ENCODE measurements at regions not wholly inside any gene's neighbourhood (a gene's known extent, or its start where the extent isn't known, plus 50 kb on each side); places are given as distances from the start of the nearest gene placed in this dataset.

- BruUV-seq (replicated peaks): no TSS peak
Observed at GRCh38 chr9:119802621-119803020, 433.4 kb upstream of the BRINP1 start.

DNA sequence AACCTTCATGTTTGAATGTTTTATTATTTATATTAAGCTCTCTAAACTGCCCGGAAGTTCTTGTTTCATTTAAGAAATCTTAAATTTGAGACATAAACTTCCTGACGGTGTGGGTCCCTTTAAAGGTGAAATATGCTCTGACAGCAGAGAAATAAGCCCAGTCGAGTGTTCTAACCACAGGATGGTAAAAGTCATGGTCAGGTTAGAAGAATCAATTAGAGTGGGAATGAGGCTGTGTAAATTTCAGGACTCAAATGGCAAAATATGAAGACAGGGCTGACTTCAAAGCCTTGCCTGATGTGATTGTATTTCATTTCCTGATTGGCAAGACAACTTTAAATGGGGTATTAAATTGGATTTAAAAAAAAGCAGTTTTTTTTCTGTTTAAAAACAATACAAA lies 432.9 kb upstream of the BRINP1 start:
- Histone ChIP-seq H3K79me2 (ENCODE audit: insufficient read depth, low read depth, low read length) (no peaks in the 10 kb centered on the region), H3K27ac (ENCODE audit: low read depth, low read length, poor library complexity, severe bottlenecking) (no peak overlapping the region), H4K20me1 (ENCODE audit: insufficient read depth, low read length) (no peaks in the 10 kb centered on the region), H3K4me3 (ENCODE audit: low read depth, low read length, poor library complexity, severe bottlenecking) (no peak overlapping the region), H2AFZ (ENCODE audit: low read length) (no peak overlapping the region), H3K9me2 (ENCODE audit: insufficient read depth, low read length) (no peaks in the 10 kb centered on the region), H3K9me3 (ENCODE audit: low read length) (no peaks in the 10 kb centered on the region), H3K4me1 (ENCODE audit: insufficient read depth, low read length, poor library complexity, severe bottlenecking) (no peaks in the 10 kb centered on the region), H3K4me2 (ENCODE audit: low read length) (no peak overlapping the region), H3K36me3 (ENCODE audit: insufficient read depth, low read length) (no peaks in the 10 kb centered on the region)
- ChIA-PET POLR2A (interaction anchor here (1.0 kb wide), 1 partner anchor 13 kb away, joined by 3 read pairs; no protein-coding TSS in a partner anchor), CTCF (ENCODE audit: unreplicated experiment) (no interaction called here)
- DNase-seq (ENCODE audit: low spot score): no peak
- intact Hi-C loops (cut with micrococcal nuclease; ENCODE audit: unreplicated experiment): no loop called here
- no TSS peak for BruUV-seq (replicated peaks)
- TF ChIP-seq EZH2phosphoT487 (IDR thresholded peaks at IDR 0.05; ENCODE audit: borderline replicate concordance, low read depth, low read length): no peak

More at GRCh38 chr9:119802621-119803020, 433.4 kb upstream of the BRINP1 start:
- Histone ChIP-seq H3K27ac (ENCODE audit: low read depth, low read length, poor library complexity, severe bottlenecking) (no peak overlapping the region), H3K79me2 (ENCODE audit: insufficient read depth, low read depth, low read length) (no peaks in the 10 kb centered on the region), H2AFZ (ENCODE audit: low read length) (no peak overlapping the region), H3K4me3 (ENCODE audit: low read depth, low read length, poor library complexity, severe bottlenecking) (no peak overlapping the region), H3K4me1 (ENCODE audit: insufficient read depth, low read length, poor library complexity, severe bottlenecking) (no peaks in the 10 kb centered on the region), H3K36me3 (ENCODE audit: insufficient read depth, low read length) (no peaks in the 10 kb centered on the region), H3K9me2 (ENCODE audit: insufficient read depth, low read length) (no peaks in the 10 kb centered on the region), H3K4me2 (ENCODE audit: low read length) (no peak overlapping the region), H3K9me3 (ENCODE audit: low read length) (no peaks in the 10 kb centered on the region), H4K20me1 (ENCODE audit: insufficient read depth, low read length) (no peaks in the 10 kb centered on the region)
- CTCF ChIA-PET (ENCODE audit: unreplicated experiment): no interaction called here
- intact Hi-C loops (cut with micrococcal nuclease; ENCODE audit: unreplicated experiment): no loop called here
- POLR2A ChIA-PET: interaction anchor here (1.0 kb wide), 1 partner anchor 14 kb away, joined by 3 read pairs; no protein-coding TSS in a partner anchor
- no peak for DNase-seq (ENCODE audit: low spot score)
- TF ChIP-seq EZH2phosphoT487 (IDR thresholded peaks at IDR 0.05; ENCODE audit: borderline replicate concordance, low read depth, low read length): no peak
- TF ChIP-seq, protein P1, sequence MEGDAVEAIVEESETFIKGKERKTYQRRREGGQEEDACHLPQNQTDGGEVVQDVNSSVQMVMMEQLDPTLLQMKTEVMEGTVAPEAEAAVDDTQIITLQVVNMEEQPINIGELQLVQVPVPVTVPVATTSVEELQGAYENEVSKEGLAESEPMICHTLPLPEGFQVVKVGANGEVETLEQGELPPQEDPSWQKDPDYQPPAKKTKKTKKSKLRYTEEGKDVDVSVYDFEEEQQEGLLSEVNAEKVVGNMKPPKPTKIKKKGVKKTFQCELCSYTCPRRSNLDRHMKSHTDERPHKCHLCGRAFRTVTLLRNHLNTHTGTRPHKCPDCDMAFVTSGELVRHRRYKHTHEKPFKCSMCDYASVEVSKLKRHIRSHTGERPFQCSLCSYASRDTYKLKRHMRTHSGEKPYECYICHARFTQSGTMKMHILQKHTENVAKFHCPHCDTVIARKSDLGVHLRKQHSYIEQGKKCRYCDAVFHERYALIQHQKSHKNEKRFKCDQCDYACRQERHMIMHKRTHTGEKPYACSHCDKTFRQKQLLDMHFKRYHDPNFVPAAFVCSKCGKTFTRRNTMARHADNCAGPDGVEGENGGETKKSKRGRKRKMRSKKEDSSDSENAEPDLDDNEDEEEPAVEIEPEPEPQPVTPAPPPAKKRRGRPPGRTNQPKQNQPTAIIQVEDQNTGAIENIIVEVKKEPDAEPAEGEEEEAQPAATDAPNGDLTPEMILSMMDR (conservative IDR thresholded peaks at IDR 0.05; ENCODE audit: low read length): no peak

DNA sequence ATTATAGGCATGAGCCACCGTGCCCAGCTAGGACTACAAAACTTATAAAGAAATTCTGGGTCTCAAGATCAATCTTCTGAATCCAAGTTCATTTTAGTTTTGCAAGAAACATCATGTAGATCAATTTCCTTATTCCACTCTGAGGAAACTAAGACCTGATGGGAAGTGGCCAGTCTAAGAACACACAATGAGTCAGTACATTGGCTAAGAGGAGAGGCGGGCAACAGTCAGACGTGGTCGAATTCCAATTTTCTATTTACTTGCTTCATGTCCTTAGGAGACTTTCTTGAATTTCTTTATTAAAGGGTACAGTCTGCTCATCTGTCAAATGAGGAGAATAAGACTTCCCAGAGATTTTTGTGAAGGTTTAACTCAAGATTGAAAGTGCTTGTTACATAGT lies 432.1 kb upstream of the BRINP1 start:
- no peaks in the 10 kb centered on the region for H3K79me2 ChIP-seq (ENCODE audit: insufficient read depth, low read depth, low read length)
- CTCF ChIA-PET (ENCODE audit: unreplicated experiment): no interaction called here
- POLR2A ChIA-PET: no interaction called here

More for the DNA sequence above, 432.1 kb upstream of the BRINP1 start:
- intact Hi-C loops (cut with micrococcal nuclease; ENCODE audit: unreplicated experiment): no loop called here
- Histone ChIP-seq H3K36me3 (ENCODE audit: insufficient read depth, low read length) (no peaks in the 10 kb centered on the region), H3K9me2 (ENCODE audit: insufficient read depth, low read length) (no peaks in the 10 kb centered on the region), H3K27ac (ENCODE audit: low read depth, low read length, poor library complexity, severe bottlenecking) (no peak overlapping the region), H3K4me2 (ENCODE audit: low read length) (no peak overlapping the region), H3K9me3 (ENCODE audit: low read length) (no peaks in the 10 kb centered on the region), H3K4me1 (ENCODE audit: insufficient read depth, low read length, poor library complexity, severe bottlenecking) (no peaks in the 10 kb centered on the region), H2AFZ (ENCODE audit: low read length) (no peak overlapping the region), H3K4me3 (ENCODE audit: low read depth, low read length, poor library complexity, severe bottlenecking) (no peak overlapping the region), H4K20me1 (ENCODE audit: insufficient read depth, low read length) (no peaks in the 10 kb centered on the region)
- TF ChIP-seq, protein P1 (conservative IDR thresholded peaks at IDR 0.05; ENCODE audit: low read length): no peak
- BruUV-seq (replicated peaks): no TSS peak
- DNase-seq (ENCODE audit: low spot score): no peak

Measured in OCI-LY7 (cell line).